Neural progenitor cell (in vitro differentiated cells): ENCODE measurements at regions not wholly inside any gene's neighbourhood (a gene's known extent, or its start where the extent isn't known, plus 50 kb on each side); places are given as distances from the start of the nearest gene placed in this dataset.

Experiments used
- CTCF ChIP-seq: fragments of 200-600 bp; sonication (generic); IDR thresholded peaks from 2 replicates; pipeline ENCODE4 v1.5.1; 2017; ENCODE audit warnings: antibody characterized with exemption, mild to moderate bottlenecking
- EZH2 ChIP-seq: fragments of 200-600 bp; sonication (generic); IDR thresholded peaks from 2 replicates; pipeline ENCODE4 v1.6.1; 2017; ENCODE audit warnings: antibody characterized with exemption, mild to moderate bottlenecking, moderate library complexity

- no peak for TF ChIP-seq CTCF
- no peak for TF ChIP-seq EZH2
Observed at GRCh38 chr21:32140604-32141317, 138.1 kb downstream of the MIS18A start.
